Tongue (tissue), 1 donor: ENCODE measurements at regions not wholly inside any gene's neighbourhood (a gene's known extent, or its start where the extent isn't known, plus 50 kb on each side); places are given as distances from the start of the nearest gene placed in this dataset.
A peak's percentile ranks its signal among the peaks of the same experiment; 100 is the strongest.
"Not testable (repeated sequence)": the region's sequence is repeated elsewhere in the genome, so short reads cannot be mapped to it uniquely, and the experiment has no call there.

Experiments
- DNase-seq: peaks from one replicate; pipeline ENCODE4 v3.0.0-alpha.2; 2015

- DNase-seq: not testable (repeated sequence)
Measured at GRCh38 chr13:111501596-111502535, 181.4 kb downstream of the TEX29 start.

GRCh38 chr13:111502957-111503356 is 182.5 kb downstream of the TEX29 start:
- no peak for DNase-seq

- DNase-seq: no peak
Measured at GRCh38 chr13:111503376-111503775, 182.9 kb downstream of the TEX29 start.

- DNase-seq: no peak
Measured at GRCh38 chr13:111503905-111504695, 183.7 kb downstream of the TEX29 start.

GRCh38 chr13:111505175-111505777 is 184.8 kb downstream of the TEX29 start:
- peak; percentile 21 for DNase-seq

GRCh38 chr13:111506125-111506524 is 185.7 kb downstream of the TEX29 start:
- no peak for DNase-seq

GRCh38 chr13:111506621-111507020 is 186.2 kb downstream of the TEX29 start:
- no peak for DNase-seq

DNA sequence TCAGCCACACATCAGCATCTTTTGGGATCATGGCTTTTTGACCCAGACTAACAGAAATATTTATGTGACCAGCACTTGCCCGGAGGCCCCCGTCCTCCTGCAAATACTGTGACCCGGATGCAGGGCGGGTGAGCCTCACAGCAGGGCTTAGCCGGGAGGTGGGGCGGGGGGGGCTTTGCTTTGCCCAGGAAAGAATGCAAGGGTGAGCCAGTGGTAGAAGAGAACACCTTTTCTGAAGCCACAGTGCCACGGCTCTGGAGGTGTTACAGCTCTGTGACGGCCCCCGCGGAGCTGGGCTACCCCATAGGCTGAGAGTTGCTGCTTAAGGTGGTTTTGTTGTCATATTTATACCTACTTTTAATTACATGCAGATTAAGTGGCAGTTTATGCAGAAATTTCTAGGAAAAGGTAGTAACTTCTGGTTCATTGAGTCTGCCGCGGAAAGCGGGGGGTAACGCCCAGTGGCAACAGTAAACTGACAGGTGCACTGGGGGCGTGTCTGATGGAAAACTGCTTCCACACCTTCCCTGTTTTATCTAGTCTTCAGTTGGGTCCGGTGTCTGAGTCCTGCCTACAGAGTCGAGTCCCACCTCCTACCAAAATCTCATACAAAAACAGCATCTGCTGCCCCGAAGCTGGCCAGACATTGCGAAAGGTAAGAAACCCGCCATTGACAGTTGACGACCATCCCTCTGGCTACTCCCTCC is 187.9 kb downstream of the TEX29 start:
- DNase-seq: no peak

- DNase-seq: no peak
Measured at GRCh38 chr13:111508902-111509509, 188.6 kb downstream of the TEX29 start.

DNA sequence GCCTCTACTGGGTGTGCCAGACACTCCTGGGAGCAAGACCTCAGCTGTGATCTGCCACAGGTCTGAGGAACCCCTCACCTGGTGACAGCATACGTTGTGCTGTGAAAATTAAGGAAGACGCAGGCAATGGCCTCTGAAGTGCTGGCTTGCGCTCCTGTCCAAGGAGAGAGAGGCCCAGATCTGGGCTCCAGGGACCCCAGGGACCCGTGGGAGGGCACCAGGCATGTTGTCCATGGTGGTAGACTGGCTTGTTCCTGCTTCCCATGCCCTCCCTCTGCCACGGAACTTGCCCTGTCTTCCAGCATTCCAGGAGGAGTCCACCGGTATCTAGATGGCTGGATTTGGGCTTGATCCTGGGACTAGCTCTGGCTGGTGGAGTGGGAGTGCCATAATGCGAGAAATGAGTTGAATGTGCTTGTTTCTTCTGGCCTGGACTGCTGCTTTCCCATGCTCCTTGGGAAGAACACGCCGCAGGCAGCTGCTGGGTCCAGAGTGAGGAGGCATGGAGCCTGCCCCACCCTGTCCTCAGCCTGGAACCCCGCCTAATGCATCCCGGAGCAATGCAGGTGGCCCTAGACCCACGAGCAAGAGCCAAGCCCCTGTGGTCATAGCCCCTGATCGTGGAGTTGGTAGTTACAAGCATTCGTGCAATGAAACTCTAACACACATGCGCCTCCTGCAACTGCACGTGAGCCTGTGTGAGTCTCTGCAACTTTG is 190.2 kb downstream of the TEX29 start:
- no peak for DNase-seq

- no peak for DNase-seq
Measured at GRCh38 chr13:111511219-111511732, 190.8 kb downstream of the TEX29 start.

GRCh38 chr13:111511805-111512504 is 191.5 kb downstream of the TEX29 start:
- no peak for DNase-seq

- no peak for DNase-seq
Measured at GRCh38 chr13:111512707-111513106, 192.3 kb downstream of the TEX29 start.

- DNase-seq: no peak
Measured at GRCh38 chr13:111513766-111514609, 193.5 kb downstream of the TEX29 start.

GRCh38 chr13:111514610-111515306 is 194.3 kb downstream of the TEX29 start:
- DNase-seq: no peak

GRCh38 chr13:111515307-111515617 is 194.8 kb downstream of the TEX29 start:
- no peak for DNase-seq

GRCh38 chr13:111515635-111516034 is 195.2 kb downstream of the TEX29 start:
- DNase-seq: no peak
